ENCODE measurements at regions not wholly inside any gene's neighbourhood (a gene's known extent, or its start where the extent isn't known, plus 50 kb on each side); places are given as distances from the start of the nearest gene placed in this dataset.

GRCh38 chr14:101446387-101446969 lies 114.8 kb upstream of the DIO3 start:
- Histone ChIP-seq H3K27me3 (ENCODE audit: control insufficient read depth, insufficient read depth, low read length) (no peaks in the 10 kb centered on the region), H3K9ac (ENCODE audit: low read depth, low read length) (no peak overlapping the region)

GRCh38 chr14:101449114-101449513 lies 112.2 kb upstream of the DIO3 start:
- Histone ChIP-seq H3K4me3 (ENCODE audit: low read depth, low read length) (no peak overlapping the region), H3K9ac (ENCODE audit: low read depth, low read length) (no peak overlapping the region), H3K9me3 (ENCODE audit: control insufficient read depth, insufficient read depth, low read length) (no peaks in the 10 kb centered on the region), H3K27me3 (ENCODE audit: control insufficient read depth, insufficient read depth, low read length) (peaks cover 5% of the 10 kb centered on the region), H3K4me1 (ENCODE audit: control insufficient read depth, insufficient read depth, low read length) (no peaks in the 10 kb centered on the region), H3K36me3 (ENCODE audit: control insufficient read depth, insufficient read depth, low read length) (no peaks in the 10 kb centered on the region)

More at GRCh38 chr14:101446387-101446969, 114.8 kb upstream of the DIO3 start:
- H3K4me1 ChIP-seq (ENCODE audit: control insufficient read depth, insufficient read depth, low read length) = no peaks in the 10 kb centered on the region
- H3K9me3 ChIP-seq (ENCODE audit: control insufficient read depth, insufficient read depth, low read length) = no peaks in the 10 kb centered on the region
- no peak overlapping the region for H3K4me3 ChIP-seq (ENCODE audit: low read depth, low read length)
- no peaks in the 10 kb centered on the region for H3K36me3 ChIP-seq (ENCODE audit: control insufficient read depth, insufficient read depth, low read length)

- H3K36me3 ChIP-seq (ENCODE audit: control insufficient read depth, insufficient read depth, low read length) = no peaks in the 10 kb centered on the region
- no peaks in the 10 kb centered on the region for H3K4me1 ChIP-seq (ENCODE audit: control insufficient read depth, insufficient read depth, low read length)
- H3K9me3 ChIP-seq (ENCODE audit: control insufficient read depth, insufficient read depth, low read length) = no peaks in the 10 kb centered on the region
- H3K4me3 ChIP-seq (ENCODE audit: low read depth, low read length) = no peak overlapping the region
- H3K9ac ChIP-seq (ENCODE audit: low read depth, low read length) = no peak overlapping the region
- peaks cover 24% of the 10 kb centered on the region for H3K27me3 ChIP-seq (ENCODE audit: control insufficient read depth, insufficient read depth, low read length)
Measured at GRCh38 chr14:101451166-101451565, 110.1 kb upstream of the DIO3 start.

- H3K4me3 ChIP-seq (ENCODE audit: low read depth, low read length) = no peak overlapping the region
- peaks cover 2% of the 10 kb centered on the region for H3K4me1 ChIP-seq (ENCODE audit: control insufficient read depth, insufficient read depth, low read length)
- H3K9ac ChIP-seq (ENCODE audit: low read depth, low read length) = no peak overlapping the region
- H3K36me3 ChIP-seq (ENCODE audit: control insufficient read depth, insufficient read depth, low read length) = no peaks in the 10 kb centered on the region
- no peaks in the 10 kb centered on the region for H3K9me3 ChIP-seq (ENCODE audit: control insufficient read depth, insufficient read depth, low read length)
- peaks cover 37% of the 10 kb centered on the region for H3K27me3 ChIP-seq (ENCODE audit: control insufficient read depth, insufficient read depth, low read length)
Measured at GRCh38 chr14:101453225-101453624, 108.1 kb upstream of the DIO3 start.

- Histone ChIP-seq H3K27me3 (ENCODE audit: control insufficient read depth, insufficient read depth, low read length) (peaks cover 41% of the 10 kb centered on the region), H3K9ac (ENCODE audit: low read depth, low read length) (no peak overlapping the region), H3K9me3 (ENCODE audit: control insufficient read depth, insufficient read depth, low read length) (no peaks in the 10 kb centered on the region), H3K4me3 (ENCODE audit: low read depth, low read length) (no peak overlapping the region), H3K4me1 (ENCODE audit: control insufficient read depth, insufficient read depth, low read length) (peaks cover 2% of the 10 kb centered on the region), H3K36me3 (ENCODE audit: control insufficient read depth, insufficient read depth, low read length) (no peaks in the 10 kb centered on the region)
Measured at GRCh38 chr14:101454229-101454628, 107.1 kb upstream of the DIO3 start.

GRCh38 chr14:101456246-101457175 lies 104.8 kb upstream of the DIO3 start:
- Histone ChIP-seq H3K9ac (ENCODE audit: low read depth, low read length) (no peak overlapping the region), H3K4me3 (ENCODE audit: low read depth, low read length) (peak overlapping the region; percentile 30), H3K4me1 (ENCODE audit: control insufficient read depth, insufficient read depth, low read length) (peaks cover 4% of the 10 kb centered on the region), H3K9me3 (ENCODE audit: control insufficient read depth, insufficient read depth, low read length) (no peaks in the 10 kb centered on the region), H3K36me3 (ENCODE audit: control insufficient read depth, insufficient read depth, low read length) (no peaks in the 10 kb centered on the region), H3K27me3 (ENCODE audit: control insufficient read depth, insufficient read depth, low read length) (peaks cover 62% of the 10 kb centered on the region)

- no peak overlapping the region for H3K9ac ChIP-seq (ENCODE audit: low read depth, low read length)
- no peaks in the 10 kb centered on the region for H3K9me3 ChIP-seq (ENCODE audit: control insufficient read depth, insufficient read depth, low read length)
- H3K27me3 ChIP-seq (ENCODE audit: control insufficient read depth, insufficient read depth, low read length) = peaks cover 63% of the 10 kb centered on the region
- no peak overlapping the region for H3K4me3 ChIP-seq (ENCODE audit: low read depth, low read length)
- H3K36me3 ChIP-seq (ENCODE audit: control insufficient read depth, insufficient read depth, low read length) = no peaks in the 10 kb centered on the region
- H3K4me1 ChIP-seq (ENCODE audit: control insufficient read depth, insufficient read depth, low read length) = peaks cover 4% of the 10 kb centered on the region
Measured at GRCh38 chr14:101457301-101457935, 103.9 kb upstream of the DIO3 start.

- Histone ChIP-seq H3K27me3 (ENCODE audit: control insufficient read depth, insufficient read depth, low read length) (peaks cover 66% of the 10 kb centered on the region), H3K9ac (ENCODE audit: low read depth, low read length) (no peak overlapping the region), H3K9me3 (ENCODE audit: control insufficient read depth, insufficient read depth, low read length) (no peaks in the 10 kb centered on the region), H3K4me1 (ENCODE audit: control insufficient read depth, insufficient read depth, low read length) (peaks cover 4% of the 10 kb centered on the region), H3K4me3 (ENCODE audit: low read depth, low read length) (peak overlapping the region; percentile 13), H3K36me3 (ENCODE audit: control insufficient read depth, insufficient read depth, low read length) (no peaks in the 10 kb centered on the region)
Measured at GRCh38 chr14:101457936-101458740, 103.2 kb upstream of the DIO3 start.

- no peak overlapping the region for H3K4me3 ChIP-seq (ENCODE audit: low read depth, low read length)
- H3K9ac ChIP-seq (ENCODE audit: low read depth, low read length) = no peak overlapping the region
- H3K9me3 ChIP-seq (ENCODE audit: control insufficient read depth, insufficient read depth, low read length) = no peaks in the 10 kb centered on the region
- H3K27me3 ChIP-seq (ENCODE audit: control insufficient read depth, insufficient read depth, low read length) = peaks cover 67% of the 10 kb centered on the region
- H3K4me1 ChIP-seq (ENCODE audit: control insufficient read depth, insufficient read depth, low read length) = peaks cover 4% of the 10 kb centered on the region
- H3K36me3 ChIP-seq (ENCODE audit: control insufficient read depth, insufficient read depth, low read length) = no peaks in the 10 kb centered on the region
Measured at GRCh38 chr14:101458741-101459550, 102.3 kb upstream of the DIO3 start.

- no peak overlapping the region for H3K9ac ChIP-seq (ENCODE audit: low read depth, low read length)
- no peaks in the 10 kb centered on the region for H3K36me3 ChIP-seq (ENCODE audit: control insufficient read depth, insufficient read depth, low read length)
- no peaks in the 10 kb centered on the region for H3K9me3 ChIP-seq (ENCODE audit: control insufficient read depth, insufficient read depth, low read length)
- H3K4me1 ChIP-seq (ENCODE audit: control insufficient read depth, insufficient read depth, low read length) = peaks cover 4% of the 10 kb centered on the region
- no peak overlapping the region for H3K4me3 ChIP-seq (ENCODE audit: low read depth, low read length)
- H3K27me3 ChIP-seq (ENCODE audit: control insufficient read depth, insufficient read depth, low read length) = peaks cover 62% of the 10 kb centered on the region
Measured at GRCh38 chr14:101459551-101459900, 101.8 kb upstream of the DIO3 start.

- H3K9me3 ChIP-seq (ENCODE audit: control insufficient read depth, insufficient read depth, low read length) = no peaks in the 10 kb centered on the region
- H3K4me1 ChIP-seq (ENCODE audit: control insufficient read depth, insufficient read depth, low read length) = peaks cover 4% of the 10 kb centered on the region
- H3K36me3 ChIP-seq (ENCODE audit: control insufficient read depth, insufficient read depth, low read length) = no peaks in the 10 kb centered on the region
- H3K27me3 ChIP-seq (ENCODE audit: control insufficient read depth, insufficient read depth, low read length) = peaks cover 53% of the 10 kb centered on the region
- no peak overlapping the region for H3K9ac ChIP-seq (ENCODE audit: low read depth, low read length)
- H3K4me3 ChIP-seq (ENCODE audit: low read depth, low read length) = no peak overlapping the region
Measured at GRCh38 chr14:101460521-101460920, 100.8 kb upstream of the DIO3 start.

All from iPS-15b (cell line).